ENCODE measurements at regions not wholly inside any gene's neighbourhood (a gene's known extent, or its start where the extent isn't known, plus 50 kb on each side); places are given as distances from the start of the nearest gene placed in this dataset.

- Histone ChIP-seq H3K9me3 (ENCODE audit: control insufficient read depth, low read length) (no peaks in the 10 kb centered on the region), H3K27me3 (replicated peaks; ENCODE audit: control insufficient read depth, insufficient read depth, low read length, poor library complexity, severe bottlenecking) (no peaks in the 10 kb centered on the region), H3K27ac (ENCODE audit: insufficient read depth, low read length, poor library complexity, severe bottlenecking) (no peak overlapping the region), H3K4me1 (ENCODE audit: control insufficient read depth, insufficient read depth, low read length, poor library complexity, severe bottlenecking) (no peaks in the 10 kb centered on the region), H3K36me3 (ENCODE audit: control insufficient read depth, insufficient read depth, low read length) (no peaks in the 10 kb centered on the region), H3K4me3 (ENCODE audit: insufficient read depth, low read depth, low read length, poor library complexity, severe bottlenecking) (no peak overlapping the region)
- no peak for DNase-seq
Measured at GRCh38 chr9:117535434-117535833, 120.6 kb upstream of the ASTN2 start.

GRCh38 chr9:117528225-117528624 lies 113.4 kb upstream of the ASTN2 start:
- no peaks in the 10 kb centered on the region for H3K9me3 ChIP-seq (ENCODE audit: control insufficient read depth, low read length)
- H3K27ac ChIP-seq (ENCODE audit: insufficient read depth, low read length, poor library complexity, severe bottlenecking): no peak overlapping the region
- no peaks in the 10 kb centered on the region for H3K36me3 ChIP-seq (ENCODE audit: control insufficient read depth, insufficient read depth, low read length)
- no peak for DNase-seq
- no peaks in the 10 kb centered on the region for H3K4me1 ChIP-seq (ENCODE audit: control insufficient read depth, insufficient read depth, low read length, poor library complexity, severe bottlenecking)
- no peaks in the 10 kb centered on the region for H3K27me3 ChIP-seq (replicated peaks; ENCODE audit: control insufficient read depth, insufficient read depth, low read length, poor library complexity, severe bottlenecking)
- H3K4me3 ChIP-seq (ENCODE audit: insufficient read depth, low read depth, low read length, poor library complexity, severe bottlenecking): no peak overlapping the region

GRCh38 chr9:117526674-117527073 lies 111.8 kb upstream of the ASTN2 start:
- Histone ChIP-seq H3K27ac (ENCODE audit: insufficient read depth, low read length, poor library complexity, severe bottlenecking) (no peak overlapping the region), H3K36me3 (ENCODE audit: control insufficient read depth, insufficient read depth, low read length) (no peaks in the 10 kb centered on the region), H3K9me3 (ENCODE audit: control insufficient read depth, low read length) (no peaks in the 10 kb centered on the region), H3K27me3 (replicated peaks; ENCODE audit: control insufficient read depth, insufficient read depth, low read length, poor library complexity, severe bottlenecking) (no peaks in the 10 kb centered on the region), H3K4me1 (ENCODE audit: control insufficient read depth, insufficient read depth, low read length, poor library complexity, severe bottlenecking) (no peaks in the 10 kb centered on the region), H3K4me3 (ENCODE audit: insufficient read depth, low read depth, low read length, poor library complexity, severe bottlenecking) (no peak overlapping the region)
- DNase-seq: no peak

- Histone ChIP-seq H3K27ac (ENCODE audit: insufficient read depth, low read length, poor library complexity, severe bottlenecking) (no peak overlapping the region), H3K9me3 (ENCODE audit: control insufficient read depth, low read length) (no peaks in the 10 kb centered on the region), H3K4me1 (ENCODE audit: control insufficient read depth, insufficient read depth, low read length, poor library complexity, severe bottlenecking) (no peaks in the 10 kb centered on the region), H3K36me3 (ENCODE audit: control insufficient read depth, insufficient read depth, low read length) (no peaks in the 10 kb centered on the region), H3K27me3 (replicated peaks; ENCODE audit: control insufficient read depth, insufficient read depth, low read length, poor library complexity, severe bottlenecking) (no peaks in the 10 kb centered on the region), H3K4me3 (ENCODE audit: insufficient read depth, low read depth, low read length, poor library complexity, severe bottlenecking) (no peak overlapping the region)
- DNase-seq: no peak
Measured at GRCh38 chr9:117523531-117524153, 108.8 kb upstream of the ASTN2 start.

- H3K9me3 ChIP-seq (ENCODE audit: control insufficient read depth, low read length): no peaks in the 10 kb centered on the region
- no peaks in the 10 kb centered on the region for H3K4me1 ChIP-seq (ENCODE audit: control insufficient read depth, insufficient read depth, low read length, poor library complexity, severe bottlenecking)
- no peak for DNase-seq
- H3K27me3 ChIP-seq (replicated peaks; ENCODE audit: control insufficient read depth, insufficient read depth, low read length, poor library complexity, severe bottlenecking): no peaks in the 10 kb centered on the region
- no peaks in the 10 kb centered on the region for H3K36me3 ChIP-seq (ENCODE audit: control insufficient read depth, insufficient read depth, low read length)
- no peak overlapping the region for H3K4me3 ChIP-seq (ENCODE audit: insufficient read depth, low read depth, low read length, poor library complexity, severe bottlenecking)
- no peak overlapping the region for H3K27ac ChIP-seq (ENCODE audit: insufficient read depth, low read length, poor library complexity, severe bottlenecking)
Measured at GRCh38 chr9:117521293-117521692, 106.4 kb upstream of the ASTN2 start.

- Histone ChIP-seq H3K36me3 (ENCODE audit: control insufficient read depth, insufficient read depth, low read length) (no peaks in the 10 kb centered on the region), H3K27ac (ENCODE audit: insufficient read depth, low read length, poor library complexity, severe bottlenecking) (no peak overlapping the region), H3K4me3 (ENCODE audit: insufficient read depth, low read depth, low read length, poor library complexity, severe bottlenecking) (no peak overlapping the region), H3K9me3 (ENCODE audit: control insufficient read depth, low read length) (no peaks in the 10 kb centered on the region), H3K27me3 (replicated peaks; ENCODE audit: control insufficient read depth, insufficient read depth, low read length, poor library complexity, severe bottlenecking) (no peaks in the 10 kb centered on the region), H3K4me1 (ENCODE audit: control insufficient read depth, insufficient read depth, low read length, poor library complexity, severe bottlenecking) (no peaks in the 10 kb centered on the region)
- DNase-seq: no peak
Measured at GRCh38 chr9:117516676-117517632, 102.1 kb upstream of the ASTN2 start.

- H3K4me1 ChIP-seq (ENCODE audit: control insufficient read depth, insufficient read depth, low read length, poor library complexity, severe bottlenecking): no peaks in the 10 kb centered on the region
- DNase-seq: no peak
- H3K4me3 ChIP-seq (ENCODE audit: insufficient read depth, low read depth, low read length, poor library complexity, severe bottlenecking): no peak overlapping the region
- no peaks in the 10 kb centered on the region for H3K36me3 ChIP-seq (ENCODE audit: control insufficient read depth, insufficient read depth, low read length)
- H3K27ac ChIP-seq (ENCODE audit: insufficient read depth, low read length, poor library complexity, severe bottlenecking): no peak overlapping the region
- no peaks in the 10 kb centered on the region for H3K27me3 ChIP-seq (replicated peaks; ENCODE audit: control insufficient read depth, insufficient read depth, low read length, poor library complexity, severe bottlenecking)
- H3K9me3 ChIP-seq (ENCODE audit: control insufficient read depth, low read length): no peaks in the 10 kb centered on the region
Measured at GRCh38 chr9:117511852-117512481, 97.1 kb upstream of the ASTN2 start.

- Histone ChIP-seq H3K36me3 (ENCODE audit: control insufficient read depth, insufficient read depth, low read length) (no peaks in the 10 kb centered on the region), H3K27me3 (replicated peaks; ENCODE audit: control insufficient read depth, insufficient read depth, low read length, poor library complexity, severe bottlenecking) (no peaks in the 10 kb centered on the region), H3K27ac (ENCODE audit: insufficient read depth, low read length, poor library complexity, severe bottlenecking) (no peak overlapping the region), H3K4me1 (ENCODE audit: control insufficient read depth, insufficient read depth, low read length, poor library complexity, severe bottlenecking) (no peaks in the 10 kb centered on the region), H3K4me3 (ENCODE audit: insufficient read depth, low read depth, low read length, poor library complexity, severe bottlenecking) (no peak overlapping the region), H3K9me3 (ENCODE audit: control insufficient read depth, low read length) (no peaks in the 10 kb centered on the region)
- no peak for DNase-seq
Measured at GRCh38 chr9:117496307-117496706, 81.5 kb upstream of the ASTN2 start.

GRCh38 chr9:117494401-117495090 lies 79.7 kb upstream of the ASTN2 start:
- Histone ChIP-seq H3K4me1 (ENCODE audit: control insufficient read depth, insufficient read depth, low read length, poor library complexity, severe bottlenecking) (no peaks in the 10 kb centered on the region), H3K36me3 (ENCODE audit: control insufficient read depth, insufficient read depth, low read length) (no peaks in the 10 kb centered on the region), H3K9me3 (ENCODE audit: control insufficient read depth, low read length) (no peaks in the 10 kb centered on the region), H3K4me3 (ENCODE audit: insufficient read depth, low read depth, low read length, poor library complexity, severe bottlenecking) (no peak overlapping the region), H3K27ac (ENCODE audit: insufficient read depth, low read length, poor library complexity, severe bottlenecking) (no peak overlapping the region), H3K27me3 (replicated peaks; ENCODE audit: control insufficient read depth, insufficient read depth, low read length, poor library complexity, severe bottlenecking) (no peaks in the 10 kb centered on the region)
- DNase-seq: no peak

Measured in effector memory CD4-positive, alpha-beta T cell (primary cell).